ENCODE measurements at regions not wholly inside any gene's neighbourhood (a gene's known extent, or its start where the extent isn't known, plus 50 kb on each side); places are given as distances from the start of the nearest gene placed in this dataset.

GRCh38 chr1:234661317-234661928 is 51.4 kb upstream of the IRF2BP2 start:
- POLR2A ChIA-PET: no interaction called here
- H3K27ac ChIP-seq (ENCODE audit: low read depth in 2 of 2, low read length in 1 of 2): no peak overlapping the region

More at GRCh38 chr1:234661317-234661928, 51.4 kb upstream of the IRF2BP2 start:
- no peaks in the 10 kb centered on the region for H4K20me1 ChIP-seq (ENCODE audit: insufficient read depth)
- H3K36me3 ChIP-seq (replicated peaks in 1 of 2; ENCODE audit: control insufficient read depth in 1 of 2, insufficient read depth in 2 of 2, low read length in 1 of 2): no peaks in the 10 kb centered on the region
- peaks cover 21 to 27% of the 10 kb centered on the region in 2 experiments; a peak in 3 of 4 replicates for H3K4me1 ChIP-seq (ENCODE audit: control insufficient read depth in 1 of 2, insufficient read depth in 2 of 2, low read depth in 1 of 2, low read length in 1 of 2)
- no peak overlapping the region for H2AFZ ChIP-seq (ENCODE audit: low read depth)
- H3K4me2 ChIP-seq: no peak overlapping the region
- peaks cover 17% of the 10 kb centered on the region for H3F3A ChIP-seq (replicated peaks; ENCODE audit: insufficient read depth)
- no peaks in the 10 kb centered on the region for H3K9me3 ChIP-seq
- no peak overlapping the region for H3K9ac ChIP-seq
- H3K27me3 ChIP-seq (ENCODE audit: insufficient read depth): no peaks in the 10 kb centered on the region
- no peaks in the 10 kb centered on the region for H3K9me2 ChIP-seq
- WGBS (ENCODE audit: low lambda C conversion rate): 94% methylated on average over 11 of the region's 11 CpGs
- TF ChIP-seq RAD21 (IDR thresholded peaks at IDR 0.05; ENCODE audit: low read length) (no peak), SMC3 (IDR thresholded peaks at IDR 0.05; ENCODE audit: low read depth, low read length) (no peak), TCF12 (IDR thresholded peaks at IDR 0.05) (no peak), CTCF (IDR thresholded peaks at IDR 0.05) (no peak), GATA2 (CRISPR knock-in tag; IDR thresholded peaks at IDR 0.05) (no peak), RCOR1 (IDR thresholded peaks at IDR 0.05; ENCODE audit: low read length) (no peak), NFIC (IDR thresholded peaks at IDR 0.05; ENCODE audit: borderline replicate concordance) (no peak), IRF3 (IDR thresholded peaks at IDR 0.05; ENCODE audit: low read depth, low read length) (no peak), POLR2AphosphoS5 (IDR thresholded peaks at IDR 0.05; ENCODE audit: low read depth, low read length) (no peak), REST (IDR thresholded peaks at IDR 0.05; ENCODE audit: low read depth, low read length) (no peak), TEAD4 (IDR thresholded peaks at IDR 0.05; ENCODE audit: borderline replicate concordance, insufficient read depth) (no peak)
- no peak overlapping the region for H3K4me3 ChIP-seq (ENCODE audit: low read depth in 2 of 2, low read length in 1 of 2)
- CTCF ChIA-PET: no interaction called here
- no peak for DNase-seq
- H3K79me2 ChIP-seq (ENCODE audit: insufficient read depth): no peaks in the 10 kb centered on the region

Measured in SK-N-SH (cell line).